ENCODE measurements at regions not wholly inside any gene's neighbourhood (a gene's known extent, or its start where the extent isn't known, plus 50 kb on each side); places are given as distances from the start of the nearest gene placed in this dataset.
A peak's percentile ranks its signal among the peaks of the same experiment; 100 is the strongest.
"Not testable (repeated sequence)": the region's sequence is repeated elsewhere in the genome, so short reads cannot be mapped to it uniquely, and the experiment has no call there.

DNA sequence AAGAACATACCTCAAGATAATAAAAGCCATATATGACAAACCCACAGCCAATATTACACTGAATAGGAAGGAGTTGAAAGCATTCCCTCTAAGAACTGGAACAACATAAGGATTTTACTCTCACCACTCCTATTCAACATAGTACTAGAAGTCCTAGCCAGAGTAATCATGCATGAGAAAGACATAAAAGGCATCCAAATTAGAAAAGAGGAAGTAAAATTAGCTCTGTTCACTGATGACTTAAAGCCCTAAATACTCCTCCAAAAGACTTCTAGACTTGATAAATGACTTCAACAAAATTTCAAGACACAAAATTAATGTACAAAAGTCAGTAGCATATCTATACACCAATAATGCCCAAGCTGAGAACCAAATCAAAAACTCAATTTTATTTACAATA, 235.7 kb downstream of the NKX6-1 start:
- no peaks in the 10 kb centered on the region for H3K4me1 Mint-ChIP-seq (ENCODE audit: low read depth)
- TF ChIP-seq, protein P1, sequence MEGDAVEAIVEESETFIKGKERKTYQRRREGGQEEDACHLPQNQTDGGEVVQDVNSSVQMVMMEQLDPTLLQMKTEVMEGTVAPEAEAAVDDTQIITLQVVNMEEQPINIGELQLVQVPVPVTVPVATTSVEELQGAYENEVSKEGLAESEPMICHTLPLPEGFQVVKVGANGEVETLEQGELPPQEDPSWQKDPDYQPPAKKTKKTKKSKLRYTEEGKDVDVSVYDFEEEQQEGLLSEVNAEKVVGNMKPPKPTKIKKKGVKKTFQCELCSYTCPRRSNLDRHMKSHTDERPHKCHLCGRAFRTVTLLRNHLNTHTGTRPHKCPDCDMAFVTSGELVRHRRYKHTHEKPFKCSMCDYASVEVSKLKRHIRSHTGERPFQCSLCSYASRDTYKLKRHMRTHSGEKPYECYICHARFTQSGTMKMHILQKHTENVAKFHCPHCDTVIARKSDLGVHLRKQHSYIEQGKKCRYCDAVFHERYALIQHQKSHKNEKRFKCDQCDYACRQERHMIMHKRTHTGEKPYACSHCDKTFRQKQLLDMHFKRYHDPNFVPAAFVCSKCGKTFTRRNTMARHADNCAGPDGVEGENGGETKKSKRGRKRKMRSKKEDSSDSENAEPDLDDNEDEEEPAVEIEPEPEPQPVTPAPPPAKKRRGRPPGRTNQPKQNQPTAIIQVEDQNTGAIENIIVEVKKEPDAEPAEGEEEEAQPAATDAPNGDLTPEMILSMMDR (IDR thresholded peaks at IDR 0.05) = no peak
- H3K27ac Mint-ChIP-seq = no peak overlapping the region
- no peaks in the 10 kb centered on the region for H3K9me3 Mint-ChIP-seq
- no peak overlapping the region for H3K4me3 Mint-ChIP-seq
- no peaks in the 10 kb centered on the region for H3K36me3 Mint-ChIP-seq (ENCODE audit: low read depth)
- H3K27me3 Mint-ChIP-seq (ENCODE audit: insufficient read depth) = no peaks in the 10 kb centered on the region
- DNase-seq = no peak

GRCh38 chr4:84260495-84260894, 238.6 kb downstream of the NKX6-1 start:
- Mint-ChIP-seq H3K4me3 (no peak overlapping the region), H3K27me3 (ENCODE audit: insufficient read depth) (no peaks in the 10 kb centered on the region), H3K9me3 (no peaks in the 10 kb centered on the region), H3K36me3 (ENCODE audit: low read depth) (no peaks in the 10 kb centered on the region), H3K27ac (no peak overlapping the region), H3K4me1 (ENCODE audit: low read depth) (no peaks in the 10 kb centered on the region)
- TF ChIP-seq, protein P1 (IDR thresholded peaks at IDR 0.05) = no peak
- DNase-seq = no peak

DNA sequence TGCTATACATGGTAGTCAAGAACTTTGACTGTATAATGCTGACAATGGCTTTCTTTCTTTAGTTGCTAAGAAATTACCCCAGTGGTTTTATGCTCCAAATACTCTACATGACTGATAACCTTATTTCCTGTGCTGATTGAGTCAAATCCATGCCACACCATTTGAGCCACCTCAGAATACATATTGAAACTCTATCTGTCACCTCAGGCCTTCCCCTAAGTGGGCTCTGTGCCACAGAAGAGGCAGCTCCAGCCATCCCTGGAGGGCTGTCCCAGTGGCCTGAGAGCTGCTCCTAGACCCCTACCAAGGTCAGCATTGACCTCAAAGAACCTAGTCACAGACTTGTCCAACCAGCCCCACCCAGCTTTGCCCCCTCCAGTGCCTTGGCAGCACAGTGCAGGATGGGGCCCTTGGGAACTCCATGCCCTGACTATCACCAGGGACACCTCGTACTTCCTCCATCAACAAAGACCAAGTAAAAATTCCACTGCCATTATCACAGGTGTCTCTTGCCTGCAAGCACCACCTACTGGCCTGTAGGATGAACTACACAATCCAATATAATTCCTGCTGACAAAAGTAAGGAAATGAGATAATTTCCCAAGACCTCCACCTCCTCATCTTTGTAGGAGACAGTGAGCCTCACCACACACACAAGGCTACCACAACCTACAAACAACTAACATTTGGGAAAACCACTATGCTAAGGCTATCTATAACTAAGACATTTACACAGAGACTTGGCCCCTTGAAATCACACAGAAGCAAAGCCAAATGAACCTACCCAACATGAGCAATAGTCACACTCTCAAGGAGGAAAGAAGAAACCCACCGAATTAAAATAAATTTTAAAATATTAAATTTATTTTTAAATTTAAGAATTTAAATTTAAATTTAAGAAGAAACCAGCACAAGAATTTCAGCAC, 239.9 kb downstream of the NKX6-1 start:
- Mint-ChIP-seq H3K9me3 (no peaks in the 10 kb centered on the region), H3K4me3 (no peak overlapping the region), H3K36me3 (ENCODE audit: low read depth) (no peaks in the 10 kb centered on the region), H3K4me1 (ENCODE audit: low read depth) (no peaks in the 10 kb centered on the region), H3K27me3 (ENCODE audit: insufficient read depth) (no peaks in the 10 kb centered on the region), H3K27ac (no peak overlapping the region)
- TF ChIP-seq, protein P1 (IDR thresholded peaks at IDR 0.05) = peak; percentile 82
- peak; percentile 33 for DNase-seq

- TF ChIP-seq, protein P1 (IDR thresholded peaks at IDR 0.05) = no peak
- Mint-ChIP-seq H3K4me3 (no peak overlapping the region), H3K27me3 (ENCODE audit: insufficient read depth) (no peaks in the 10 kb centered on the region), H3K27ac (no peak overlapping the region), H3K9me3 (no peaks in the 10 kb centered on the region), H3K36me3 (ENCODE audit: low read depth) (no peaks in the 10 kb centered on the region), H3K4me1 (ENCODE audit: low read depth) (no peaks in the 10 kb centered on the region)
- no peak for DNase-seq
Observed at GRCh38 chr4:84254537-84254936, 244.6 kb downstream of the NKX6-1 start.

GRCh38 chr4:84249521-84249920, 249.6 kb downstream of the NKX6-1 start:
- no peak for DNase-seq
- Mint-ChIP-seq H3K36me3 (ENCODE audit: low read depth) (no peaks in the 10 kb centered on the region), H3K4me1 (ENCODE audit: low read depth) (no peaks in the 10 kb centered on the region), H3K9me3 (peaks cover 11% of the 10 kb centered on the region), H3K27ac (no peak overlapping the region), H3K4me3 (no peak overlapping the region), H3K27me3 (ENCODE audit: insufficient read depth) (no peaks in the 10 kb centered on the region; the same call in 1 of the 2 replicates)
- TF ChIP-seq, protein P1 (IDR thresholded peaks at IDR 0.05) = no peak

DNA sequence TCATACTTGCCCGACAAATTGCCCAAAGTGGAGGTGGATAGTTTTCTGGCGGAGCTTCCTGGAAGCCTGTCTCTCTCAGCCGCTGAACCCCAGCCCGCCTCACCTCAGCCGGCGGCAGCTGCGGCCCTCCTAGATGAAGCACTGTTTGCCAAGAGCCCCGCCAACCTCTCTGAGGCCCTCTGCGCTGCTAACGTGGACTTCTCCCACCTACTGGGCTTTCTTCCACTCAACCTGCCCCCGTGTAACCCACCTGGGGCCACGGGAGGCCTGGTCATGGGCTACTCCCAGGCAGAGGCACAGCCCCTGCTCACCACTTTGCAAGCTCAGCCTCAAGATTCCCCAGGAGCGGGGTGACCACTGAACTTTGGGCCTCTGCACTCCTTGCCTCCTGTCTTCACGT, 254.1 kb downstream of the NKX6-1 start:
- H3K27ac Mint-ChIP-seq; H3K36me3 Mint-ChIP-seq (ENCODE audit: low read depth); H3K4me3 Mint-ChIP-seq; DNase-seq; H3K27me3 Mint-ChIP-seq (ENCODE audit: insufficient read depth); H3K4me1 Mint-ChIP-seq (ENCODE audit: low read depth): not testable (repeated sequence)
- H3K9me3 Mint-ChIP-seq = peaks cover 11% of the 10 kb centered on the region

GRCh38 chr4:84244346-84244801, 254.7 kb downstream of the NKX6-1 start:
- not testable (repeated sequence) for DNase-seq; H3K4me3 Mint-ChIP-seq; H3K27ac Mint-ChIP-seq; H3K27me3 Mint-ChIP-seq (ENCODE audit: insufficient read depth); H3K4me1 Mint-ChIP-seq (ENCODE audit: low read depth); H3K36me3 Mint-ChIP-seq (ENCODE audit: low read depth)
- peaks cover 11% of the 10 kb centered on the region for H3K9me3 Mint-ChIP-seq

Data from HFFc6 (cell line).